WTC11 (cell line): ENCODE measurements at regions not wholly inside any gene's neighbourhood (a gene's known extent, or its start where the extent isn't known, plus 50 kb on each side); places are given as distances from the start of the nearest gene placed in this dataset.

ENCODE experiments used
- ATAC-seq: fragments of 200-7000 bp; cut with Tn5 transposase; 2 replicates; pipeline ENCODE4 v1.10.0; 2021; ENCODE audit warnings: mild to moderate bottlenecking, moderate library complexity
- CTCF ChIA-PET: fragments of 300-600 bp; sonication (Branson Sonifier 250); formaldehyde crosslinking; loops from one replicate; lab custom pipeline; 2021; ENCODE audit warnings: antibody characterized with exemption; lab: Charles Lee
- POLR2A ChIA-PET: fragments of 350-600 bp; sonication (Branson Sonifier 250); formaldehyde crosslinking; loops from one replicate; lab custom pipeline; 2021; ENCODE audit warnings: antibody characterized with exemption; lab: Charles Lee
- DNase-seq: peaks from one replicate; pipeline ENCODE4 v3.0.0; 2021; ENCODE audit warnings: low spot score
- H3K27ac Mint-ChIP-seq: 2 replicates; pipeline ENCODE4 v1.8.0; 2021; ENCODE audit warnings: mixed read lengths
- H3K27me3 Mint-ChIP-seq: 2 replicates; pipeline ENCODE4 v1.8.0; 2021; ENCODE audit warnings: low read depth, mild to moderate bottlenecking, moderate library complexity, mixed read lengths
- H3K36me3 Mint-ChIP-seq: 2 replicates; pipeline ENCODE4 v1.8.0; 2021; ENCODE audit warnings: mixed read lengths
- H3K4me1 Mint-ChIP-seq: 2 replicates; pipeline ENCODE4 v1.8.0; 2022; ENCODE audit warnings: mixed read lengths
- H3K4me3 Mint-ChIP-seq: 2 replicates; pipeline ENCODE4 v1.8.0; 2021; ENCODE audit warnings: mild to moderate bottlenecking, moderate library complexity, mixed read lengths
- H3K9me3 Mint-ChIP-seq: 2 replicates; pipeline ENCODE4 v1.8.0; 2021; ENCODE audit warnings: mixed read lengths
- EMX1 ChIP-seq: fragments of 250-450 bp; sonication (Bioruptor Pico); IDR thresholded peaks from 2 replicates; pipeline ENCODE4 v1.8.0; 2021; ENCODE audit warnings: mild to moderate bottlenecking
- MYBL2 ChIP-seq: sonication (generic); formaldehyde crosslinking; IDR thresholded peaks from 2 replicates; pipeline ENCODE4 v1.8.1; 2023; ENCODE audit warnings: mild to moderate bottlenecking, moderate library complexity, missing genetic modification reagents
- NFE2L1 ChIP-seq: sonication (generic); formaldehyde crosslinking; IDR thresholded peaks from 2 replicates; pipeline ENCODE4 v1.8.1; 2023; ENCODE audit warnings: missing genetic modification reagents
- PRRX2 ChIP-seq: fragments of 250-450 bp; sonication (Bioruptor Pico); IDR thresholded peaks from 2 replicates; pipeline ENCODE4 v1.8.0; 2021; ENCODE audit warnings: mild to moderate bottlenecking
- RELA ChIP-seq: sonication (generic); formaldehyde crosslinking; IDR thresholded peaks from 2 replicates; pipeline ENCODE4 v1.8.1; 2022; ENCODE audit warnings: missing genetic modification reagents, mild to moderate bottlenecking, borderline replicate concordance
- SMAD3 ChIP-seq: sonication (generic); formaldehyde crosslinking; IDR thresholded peaks from 2 replicates; pipeline ENCODE4 v1.8.0; 2022; ENCODE audit warnings: missing genetic modification reagents, mild to moderate bottlenecking, borderline replicate concordance
- TF ChIP-seq, protein P1 (sequence below): sonication (generic); formaldehyde crosslinking; IDR thresholded peaks from 2 replicates; pipeline ENCODE4 v1.8.1; 2023; ENCODE audit warnings: mild to moderate bottlenecking, moderate library complexity, missing genetic modification reagents
- TF ChIP-seq, protein P2 (sequence below): sonication (generic); formaldehyde crosslinking; IDR thresholded peaks from 2 replicates; pipeline ENCODE4 v1.8.0; 2022; ENCODE audit warnings: missing genetic modification reagents
- TF ChIP-seq, protein P3 (sequence below): sonication (generic); formaldehyde crosslinking; IDR thresholded peaks from 2 replicates; pipeline ENCODE4 v1.8.0; 2022; ENCODE audit warnings: mild to moderate bottlenecking, missing genetic modification reagents
- TF ChIP-seq, protein P4 (sequence below): sonication (generic); formaldehyde crosslinking; IDR thresholded peaks from 2 replicates; pipeline ENCODE4 v1.8.0; 2023; ENCODE audit warnings: missing genetic modification reagents
- TF ChIP-seq, protein P5 (sequence below): fragments of 250-450 bp; sonication (Bioruptor Pico); IDR thresholded peaks from 2 replicates; pipeline ENCODE4 v1.9.0; 2021; ENCODE audit warnings: mild to moderate bottlenecking
- TF ChIP-seq, protein P6 (sequence below): sonication (generic); formaldehyde crosslinking; IDR thresholded peaks from 2 replicates; pipeline ENCODE4 v1.8.1; 2023; ENCODE audit warnings: mild to moderate bottlenecking, missing genetic modification reagents, moderate library complexity
- TF ChIP-seq, protein P7 (sequence below): sonication (generic); formaldehyde crosslinking; IDR thresholded peaks from 2 replicates; pipeline ENCODE4 v1.8.0; 2022; ENCODE audit warnings: mild to moderate bottlenecking, missing genetic modification reagents
- TF ChIP-seq, protein P8 (sequence below): sonication (generic); formaldehyde crosslinking; IDR thresholded peaks from 2 replicates; pipeline ENCODE4 v1.8.0; 2022; ENCODE audit warnings: mild to moderate bottlenecking, missing genetic modification reagents

DNA sequence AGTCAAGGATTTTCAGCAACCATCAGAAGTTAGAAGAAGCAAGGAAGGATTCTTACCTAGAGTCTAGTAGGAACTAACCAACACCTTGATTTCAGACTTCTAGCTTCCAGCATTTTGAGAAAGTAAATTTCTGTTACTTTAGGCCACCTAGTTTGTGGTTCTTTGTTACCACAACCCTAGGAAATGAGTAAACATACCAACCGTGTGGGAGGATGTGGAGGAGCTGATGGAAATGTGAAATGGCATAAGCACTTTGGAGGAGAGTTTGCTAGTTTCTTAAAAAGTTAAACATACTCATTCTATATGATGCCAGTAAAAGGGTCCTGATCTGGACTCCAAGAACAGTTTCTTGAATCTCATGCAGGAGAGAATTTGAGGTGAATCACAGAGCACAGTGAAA is 679.4 kb downstream of the PDHA2 start (continued):
- TF ChIP-seq, protein P1, sequence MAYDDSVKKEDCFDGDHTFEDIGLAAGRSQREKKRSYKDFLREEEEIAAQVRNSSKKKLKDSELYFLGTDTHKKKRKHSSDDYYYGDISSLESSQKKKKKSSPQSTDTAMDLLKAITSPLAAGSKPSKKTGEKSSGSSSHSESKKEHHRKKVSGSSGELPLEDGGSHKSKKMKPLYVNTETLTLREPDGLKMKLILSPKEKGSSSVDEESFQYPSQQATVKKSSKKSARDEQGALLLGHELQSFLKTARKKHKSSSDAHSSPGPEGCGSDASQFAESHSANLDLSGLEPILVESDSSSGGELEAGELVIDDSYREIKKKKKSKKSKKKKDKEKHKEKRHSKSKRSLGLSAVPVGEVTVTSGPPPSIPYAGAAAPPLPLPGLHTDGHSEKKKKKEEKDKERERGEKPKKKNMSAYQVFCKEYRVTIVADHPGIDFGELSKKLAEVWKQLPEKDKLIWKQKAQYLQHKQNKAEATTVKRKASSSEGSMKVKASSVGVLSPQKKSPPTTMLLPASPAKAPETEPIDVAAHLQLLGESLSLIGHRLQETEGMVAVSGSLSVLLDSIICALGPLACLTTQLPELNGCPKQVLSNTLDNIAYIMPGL (CRISPR knock-in tag): no peak
- TF ChIP-seq, protein P2, sequence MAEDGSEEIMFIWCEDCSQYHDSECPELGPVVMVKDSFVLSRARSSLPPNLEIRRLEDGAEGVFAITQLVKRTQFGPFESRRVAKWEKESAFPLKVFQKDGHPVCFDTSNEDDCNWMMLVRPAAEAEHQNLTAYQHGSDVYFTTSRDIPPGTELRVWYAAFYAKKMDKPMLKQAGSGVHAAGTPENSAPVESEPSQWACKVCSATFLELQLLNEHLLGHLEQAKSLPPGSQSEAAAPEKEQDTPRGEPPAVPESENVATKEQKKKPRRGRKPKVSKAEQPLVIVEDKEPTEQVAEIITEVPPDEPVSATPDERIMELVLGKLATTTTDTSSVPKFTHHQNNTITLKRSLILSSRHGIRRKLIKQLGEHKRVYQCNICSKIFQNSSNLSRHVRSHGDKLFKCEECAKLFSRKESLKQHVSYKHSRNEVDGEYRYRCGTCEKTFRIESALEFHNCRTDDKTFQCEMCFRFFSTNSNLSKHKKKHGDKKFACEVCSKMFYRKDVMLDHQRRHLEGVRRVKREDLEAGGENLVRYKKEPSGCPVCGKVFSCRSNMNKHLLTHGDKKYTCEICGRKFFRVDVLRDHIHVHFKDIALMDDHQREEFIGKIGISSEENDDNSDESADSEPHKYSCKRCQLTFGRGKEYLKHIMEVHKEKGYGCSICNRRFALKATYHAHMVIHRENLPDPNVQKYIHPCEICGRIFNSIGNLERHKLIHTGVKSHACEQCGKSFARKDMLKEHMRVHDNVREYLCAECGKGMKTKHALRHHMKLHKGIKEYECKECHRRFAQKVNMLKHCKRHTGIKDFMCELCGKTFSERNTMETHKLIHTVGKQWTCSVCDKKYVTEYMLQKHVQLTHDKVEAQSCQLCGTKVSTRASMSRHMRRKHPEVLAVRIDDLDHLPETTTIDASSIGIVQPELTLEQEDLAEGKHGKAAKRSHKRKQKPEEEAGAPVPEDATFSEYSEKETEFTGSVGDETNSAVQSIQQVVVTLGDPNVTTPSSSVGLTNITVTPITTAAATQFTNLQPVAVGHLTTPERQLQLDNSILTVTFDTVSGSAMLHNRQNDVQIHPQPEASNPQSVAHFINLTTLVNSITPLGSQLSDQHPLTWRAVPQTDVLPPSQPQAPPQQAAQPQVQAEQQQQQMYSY (CRISPR knock-in tag): no peak
- TF ChIP-seq SMAD3 (CRISPR knock-in tag): no peak

DNA sequence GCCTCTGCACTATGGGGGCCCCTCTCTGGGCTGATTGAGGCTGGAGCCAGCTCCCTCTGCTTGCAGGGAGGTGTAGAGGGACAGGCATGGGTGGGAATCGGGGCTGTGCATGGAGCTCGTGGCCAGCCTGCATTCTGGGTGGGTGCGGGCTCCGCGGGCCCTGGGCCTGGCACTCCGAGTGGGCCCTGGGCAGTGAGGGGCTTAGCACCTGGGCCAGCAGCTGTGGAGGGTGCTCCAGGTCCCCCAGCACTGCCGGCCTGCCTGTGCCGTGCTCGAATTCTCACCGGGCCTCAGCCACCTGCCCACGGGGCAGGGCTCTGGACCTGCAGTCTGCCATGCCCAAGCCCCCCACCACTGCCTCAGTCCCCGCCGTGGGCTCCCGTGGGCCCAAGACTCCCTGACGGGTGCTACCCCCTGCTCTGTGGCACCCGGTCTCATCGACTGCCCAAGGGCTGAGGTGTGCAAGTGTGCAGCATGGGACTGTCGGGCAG is 681.2 kb downstream of the PDHA2 start:
- POLR2A ChIA-PET: no interaction called here
- Mint-ChIP-seq H3K9me3 (peaks cover 25% of the 10 kb centered on the region), H3K4me1 (no peaks in the 10 kb centered on the region), H3K27me3 (no peaks in the 10 kb centered on the region; the same call in 1 of the 2 replicates), H3K27ac (no peak overlapping the region), H3K36me3 (peaks cover 14% of the 10 kb centered on the region)
- no peak for ATAC-seq
- TF ChIP-seq MYBL2 (CRISPR knock-in tag) (no peak), EMX1 (CRISPR knock-in tag) (no peak), PRRX2 (CRISPR knock-in tag) (no peak)
- TF ChIP-seq, protein P3, sequence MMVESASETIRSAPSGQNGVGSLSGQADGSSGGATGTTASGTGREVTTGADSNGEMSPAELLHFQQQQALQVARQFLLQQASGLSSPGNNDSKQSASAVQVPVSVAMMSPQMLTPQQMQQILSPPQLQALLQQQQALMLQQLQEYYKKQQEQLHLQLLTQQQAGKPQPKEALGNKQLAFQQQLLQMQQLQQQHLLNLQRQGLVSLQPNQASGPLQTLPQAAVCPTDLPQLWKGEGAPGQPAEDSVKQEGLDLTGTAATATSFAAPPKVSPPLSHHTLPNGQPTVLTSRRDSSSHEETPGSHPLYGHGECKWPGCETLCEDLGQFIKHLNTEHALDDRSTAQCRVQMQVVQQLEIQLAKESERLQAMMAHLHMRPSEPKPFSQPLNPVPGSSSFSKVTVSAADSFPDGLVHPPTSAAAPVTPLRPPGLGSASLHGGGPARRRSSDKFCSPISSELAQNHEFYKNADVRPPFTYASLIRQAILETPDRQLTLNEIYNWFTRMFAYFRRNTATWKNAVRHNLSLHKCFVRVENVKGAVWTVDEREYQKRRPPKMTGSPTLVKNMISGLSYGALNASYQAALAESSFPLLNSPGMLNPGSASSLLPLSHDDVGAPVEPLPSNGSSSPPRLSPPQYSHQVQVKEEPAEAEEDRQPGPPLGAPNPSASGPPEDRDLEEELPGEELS (CRISPR knock-in tag): no peak
- TF ChIP-seq, protein P4, sequence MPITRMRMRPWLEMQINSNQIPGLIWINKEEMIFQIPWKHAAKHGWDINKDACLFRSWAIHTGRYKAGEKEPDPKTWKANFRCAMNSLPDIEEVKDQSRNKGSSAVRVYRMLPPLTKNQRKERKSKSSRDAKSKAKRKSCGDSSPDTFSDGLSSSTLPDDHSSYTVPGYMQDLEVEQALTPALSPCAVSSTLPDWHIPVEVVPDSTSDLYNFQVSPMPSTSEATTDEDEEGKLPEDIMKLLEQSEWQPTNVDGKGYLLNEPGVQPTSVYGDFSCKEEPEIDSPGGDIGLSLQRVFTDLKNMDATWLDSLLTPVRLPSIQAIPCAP: no peak
- TF ChIP-seq, protein P5, sequence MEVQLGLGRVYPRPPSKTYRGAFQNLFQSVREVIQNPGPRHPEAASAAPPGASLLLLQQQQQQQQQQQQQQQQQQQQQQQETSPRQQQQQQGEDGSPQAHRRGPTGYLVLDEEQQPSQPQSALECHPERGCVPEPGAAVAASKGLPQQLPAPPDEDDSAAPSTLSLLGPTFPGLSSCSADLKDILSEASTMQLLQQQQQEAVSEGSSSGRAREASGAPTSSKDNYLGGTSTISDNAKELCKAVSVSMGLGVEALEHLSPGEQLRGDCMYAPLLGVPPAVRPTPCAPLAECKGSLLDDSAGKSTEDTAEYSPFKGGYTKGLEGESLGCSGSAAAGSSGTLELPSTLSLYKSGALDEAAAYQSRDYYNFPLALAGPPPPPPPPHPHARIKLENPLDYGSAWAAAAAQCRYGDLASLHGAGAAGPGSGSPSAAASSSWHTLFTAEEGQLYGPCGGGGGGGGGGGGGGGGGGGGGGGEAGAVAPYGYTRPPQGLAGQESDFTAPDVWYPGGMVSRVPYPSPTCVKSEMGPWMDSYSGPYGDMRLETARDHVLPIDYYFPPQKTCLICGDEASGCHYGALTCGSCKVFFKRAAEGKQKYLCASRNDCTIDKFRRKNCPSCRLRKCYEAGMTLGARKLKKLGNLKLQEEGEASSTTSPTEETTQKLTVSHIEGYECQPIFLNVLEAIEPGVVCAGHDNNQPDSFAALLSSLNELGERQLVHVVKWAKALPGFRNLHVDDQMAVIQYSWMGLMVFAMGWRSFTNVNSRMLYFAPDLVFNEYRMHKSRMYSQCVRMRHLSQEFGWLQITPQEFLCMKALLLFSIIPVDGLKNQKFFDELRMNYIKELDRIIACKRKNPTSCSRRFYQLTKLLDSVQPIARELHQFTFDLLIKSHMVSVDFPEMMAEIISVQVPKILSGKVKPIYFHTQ (CRISPR knock-in tag): no peak
- TF ChIP-seq, all 79 proteins: peak for 0
- no peak overlapping the region for H3K4me3 Mint-ChIP-seq
- DNase-seq: no peak
- CTCF ChIA-PET: no interaction called here

DNA sequence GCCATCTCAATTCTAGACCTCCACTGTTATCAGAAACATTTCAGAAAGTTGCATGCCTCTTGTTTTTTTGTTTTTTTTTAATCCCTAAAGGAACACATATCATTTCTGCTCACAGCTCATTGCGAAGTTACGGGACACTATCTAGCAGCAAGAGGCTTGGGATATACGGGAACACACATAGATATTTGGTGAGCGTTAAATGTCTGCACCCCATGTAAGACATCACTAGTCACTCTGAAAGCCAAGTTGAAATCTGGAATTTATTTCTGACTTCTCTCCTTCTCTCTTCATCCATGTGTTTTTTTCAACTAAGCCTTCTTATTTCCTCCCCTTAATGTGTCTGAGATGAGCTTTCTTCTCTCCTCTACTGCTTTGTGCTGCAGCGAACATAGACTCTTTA is 683.7 kb downstream of the PDHA2 start:
- H3K9me3 Mint-ChIP-seq: peaks cover 25% of the 10 kb centered on the region
- ChIA-PET POLR2A (no interaction called here), CTCF (no interaction called here)
- H3K4me3 Mint-ChIP-seq: no peak overlapping the region
- ATAC-seq: no peak
- no peaks in the 10 kb centered on the region; the same call in 1 of the 2 replicates for H3K27me3 Mint-ChIP-seq
- DNase-seq: no peak
- H3K4me1 Mint-ChIP-seq: no peaks in the 10 kb centered on the region
- peaks cover 14% of the 10 kb centered on the region for H3K36me3 Mint-ChIP-seq
- H3K27ac Mint-ChIP-seq: no peak overlapping the region
- TF ChIP-seq, protein P4: no peak
- TF ChIP-seq, protein P6, sequence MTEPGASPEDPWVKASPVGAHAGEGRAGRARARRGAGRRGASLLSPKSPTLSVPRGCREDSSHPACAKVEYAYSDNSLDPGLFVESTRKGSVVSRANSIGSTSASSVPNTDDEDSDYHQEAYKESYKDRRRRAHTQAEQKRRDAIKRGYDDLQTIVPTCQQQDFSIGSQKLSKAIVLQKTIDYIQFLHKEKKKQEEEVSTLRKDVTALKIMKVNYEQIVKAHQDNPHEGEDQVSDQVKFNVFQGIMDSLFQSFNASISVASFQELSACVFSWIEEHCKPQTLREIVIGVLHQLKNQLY: no peak
- TF ChIP-seq, protein P7, sequence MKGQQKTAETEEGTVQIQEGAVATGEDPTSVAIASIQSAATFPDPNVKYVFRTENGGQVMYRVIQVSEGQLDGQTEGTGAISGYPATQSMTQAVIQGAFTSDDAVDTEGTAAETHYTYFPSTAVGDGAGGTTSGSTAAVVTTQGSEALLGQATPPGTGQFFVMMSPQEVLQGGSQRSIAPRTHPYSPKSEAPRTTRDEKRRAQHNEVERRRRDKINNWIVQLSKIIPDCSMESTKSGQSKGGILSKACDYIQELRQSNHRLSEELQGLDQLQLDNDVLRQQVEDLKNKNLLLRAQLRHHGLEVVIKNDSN (CRISPR knock-in tag): no peak
- TF ChIP-seq, protein P8, sequence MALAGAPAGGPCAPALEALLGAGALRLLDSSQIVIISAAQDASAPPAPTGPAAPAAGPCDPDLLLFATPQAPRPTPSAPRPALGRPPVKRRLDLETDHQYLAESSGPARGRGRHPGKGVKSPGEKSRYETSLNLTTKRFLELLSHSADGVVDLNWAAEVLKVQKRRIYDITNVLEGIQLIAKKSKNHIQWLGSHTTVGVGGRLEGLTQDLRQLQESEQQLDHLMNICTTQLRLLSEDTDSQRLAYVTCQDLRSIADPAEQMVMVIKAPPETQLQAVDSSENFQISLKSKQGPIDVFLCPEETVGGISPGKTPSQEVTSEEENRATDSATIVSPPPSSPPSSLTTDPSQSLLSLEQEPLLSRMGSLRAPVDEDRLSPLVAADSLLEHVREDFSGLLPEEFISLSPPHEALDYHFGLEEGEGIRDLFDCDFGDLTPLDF (CRISPR knock-in tag): no peak
- TF ChIP-seq, protein P5 (CRISPR knock-in tag): no peak
- TF ChIP-seq NFE2L1 (CRISPR knock-in tag) (no peak), RELA (CRISPR knock-in tag) (no peak)
